ENCODE measurements at regions not wholly inside any gene's neighbourhood (a gene's known extent, or its start where the extent isn't known, plus 50 kb on each side); places are given as distances from the start of the nearest gene placed in this dataset.

DNA sequence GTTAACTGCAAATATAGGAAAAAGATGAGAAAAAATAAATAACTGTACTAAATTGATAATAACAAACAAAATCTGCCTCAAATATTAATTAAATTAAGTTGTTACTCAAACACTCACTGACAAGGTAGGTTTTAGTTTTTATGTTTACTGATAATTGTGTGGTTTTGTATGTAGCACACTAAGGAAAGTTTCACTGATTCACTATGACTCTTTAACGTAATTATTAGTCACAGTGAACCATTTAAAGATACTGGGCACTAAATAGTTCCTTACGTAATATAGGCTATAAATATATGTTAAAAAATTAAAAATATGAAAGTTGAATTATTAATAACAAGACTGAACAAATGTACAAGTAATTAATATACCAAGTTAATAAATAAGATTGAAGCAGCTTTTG lies 2330.0 kb upstream of the RAG2 start:
- no peak for ATAC-seq
- CTCF ChIA-PET = no interaction called here
- peaks cover 30% of the 10 kb centered on the region for H3K36me3 Mint-ChIP-seq

DNA sequence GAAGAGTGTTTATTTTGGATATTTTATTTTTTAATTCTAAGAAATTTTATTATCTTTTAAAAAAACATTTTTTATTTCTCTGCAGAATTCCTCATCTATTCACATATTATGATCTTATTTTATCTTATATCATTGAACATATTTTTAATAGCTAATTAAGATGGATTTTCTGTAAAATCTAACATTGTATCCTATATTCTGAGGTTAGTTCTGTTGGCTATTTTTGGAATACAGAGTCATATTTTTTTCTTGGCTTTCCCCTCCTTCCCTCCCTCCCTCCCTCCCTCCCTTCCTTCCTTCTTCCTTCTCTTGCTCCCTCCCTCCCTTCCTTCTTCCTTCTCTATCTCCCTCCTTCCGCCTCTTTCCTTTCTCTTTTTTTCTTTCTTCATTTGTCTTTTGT lies 2326.6 kb upstream of the RAG2 start:
- H3K4me1 Mint-ChIP-seq = no peaks in the 10 kb centered on the region
- peaks cover 32% of the 10 kb centered on the region for H3K36me3 Mint-ChIP-seq
- no peak overlapping the region for H3K4me3 Mint-ChIP-seq
- ChIA-PET POLR2A (no interaction called here), CTCF (no interaction called here)
- peaks cover 49% of the 10 kb centered on the region for H3K9me3 Mint-ChIP-seq
- H3K27ac Mint-ChIP-seq = no peak overlapping the region
- no peak for DNase-seq (ENCODE audit: low spot score)
- ATAC-seq = no peak
- H3K27me3 Mint-ChIP-seq (ENCODE audit: low read depth) = no peaks in the 10 kb centered on the region; the same call in 1 of the 2 replicates
- no peak for TF ChIP-seq OVOL2 (CRISPR knock-in tag; IDR thresholded peaks at IDR 0.05; ENCODE audit: borderline replicate concordance)
- TF ChIP-seq, protein P1, sequence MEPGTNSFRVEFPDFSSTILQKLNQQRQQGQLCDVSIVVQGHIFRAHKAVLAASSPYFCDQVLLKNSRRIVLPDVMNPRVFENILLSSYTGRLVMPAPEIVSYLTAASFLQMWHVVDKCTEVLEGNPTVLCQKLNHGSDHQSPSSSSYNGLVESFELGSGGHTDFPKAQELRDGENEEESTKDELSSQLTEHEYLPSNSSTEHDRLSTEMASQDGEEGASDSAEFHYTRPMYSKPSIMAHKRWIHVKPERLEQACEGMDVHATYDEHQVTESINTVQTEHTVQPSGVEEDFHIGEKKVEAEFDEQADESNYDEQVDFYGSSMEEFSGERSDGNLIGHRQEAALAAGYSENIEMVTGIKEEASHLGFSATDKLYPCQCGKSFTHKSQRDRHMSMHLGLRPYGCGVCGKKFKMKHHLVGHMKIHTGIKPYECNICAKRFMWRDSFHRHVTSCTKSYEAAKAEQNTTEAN (CRISPR knock-in tag; IDR thresholded peaks at IDR 0.05) = no peak
- no peak for TF ChIP-seq NR2C2 (CRISPR knock-in tag; IDR thresholded peaks at IDR 0.05)
- TF ChIP-seq, protein P2, sequence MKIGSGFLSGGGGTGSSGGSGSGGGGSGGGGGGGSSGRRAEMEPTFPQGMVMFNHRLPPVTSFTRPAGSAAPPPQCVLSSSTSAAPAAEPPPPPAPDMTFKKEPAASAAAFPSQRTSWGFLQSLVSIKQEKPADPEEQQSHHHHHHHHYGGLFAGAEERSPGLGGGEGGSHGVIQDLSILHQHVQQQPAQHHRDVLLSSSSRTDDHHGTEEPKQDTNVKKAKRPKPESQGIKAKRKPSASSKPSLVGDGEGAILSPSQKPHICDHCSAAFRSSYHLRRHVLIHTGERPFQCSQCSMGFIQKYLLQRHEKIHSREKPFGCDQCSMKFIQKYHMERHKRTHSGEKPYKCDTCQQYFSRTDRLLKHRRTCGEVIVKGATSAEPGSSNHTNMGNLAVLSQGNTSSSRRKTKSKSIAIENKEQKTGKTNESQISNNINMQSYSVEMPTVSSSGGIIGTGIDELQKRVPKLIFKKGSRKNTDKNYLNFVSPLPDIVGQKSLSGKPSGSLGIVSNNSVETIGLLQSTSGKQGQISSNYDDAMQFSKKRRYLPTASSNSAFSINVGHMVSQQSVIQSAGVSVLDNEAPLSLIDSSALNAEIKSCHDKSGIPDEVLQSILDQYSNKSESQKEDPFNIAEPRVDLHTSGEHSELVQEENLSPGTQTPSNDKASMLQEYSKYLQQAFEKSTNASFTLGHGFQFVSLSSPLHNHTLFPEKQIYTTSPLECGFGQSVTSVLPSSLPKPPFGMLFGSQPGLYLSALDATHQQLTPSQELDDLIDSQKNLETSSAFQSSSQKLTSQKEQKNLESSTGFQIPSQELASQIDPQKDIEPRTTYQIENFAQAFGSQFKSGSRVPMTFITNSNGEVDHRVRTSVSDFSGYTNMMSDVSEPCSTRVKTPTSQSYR (CRISPR knock-in tag; IDR thresholded peaks at IDR 0.05) = no peak
- TF ChIP-seq, protein P3, sequence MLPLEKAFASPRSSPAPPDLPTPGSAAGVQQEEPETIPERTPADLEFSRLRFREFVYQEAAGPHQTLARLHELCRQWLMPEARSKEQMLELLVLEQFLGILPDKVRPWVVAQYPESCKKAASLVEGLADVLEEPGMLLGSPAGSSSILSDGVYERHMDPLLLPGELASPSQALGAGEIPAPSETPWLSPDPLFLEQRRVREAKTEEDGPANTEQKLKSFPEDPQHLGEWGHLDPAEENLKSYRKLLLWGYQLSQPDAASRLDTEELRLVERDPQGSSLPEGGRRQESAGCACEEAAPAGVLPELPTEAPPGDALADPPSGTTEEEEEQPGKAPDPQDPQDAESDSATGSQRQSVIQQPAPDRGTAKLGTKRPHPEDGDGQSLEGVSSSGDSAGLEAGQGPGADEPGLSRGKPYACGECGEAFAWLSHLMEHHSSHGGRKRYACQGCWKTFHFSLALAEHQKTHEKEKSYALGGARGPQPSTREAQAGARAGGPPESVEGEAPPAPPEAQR (CRISPR knock-in tag; IDR thresholded peaks at IDR 0.05) = no peak
- no peak for TF ChIP-seq ELF4 (CRISPR knock-in tag; IDR thresholded peaks at IDR 0.05; ENCODE audit: low read depth)
- TF ChIP-seq, protein P4, sequence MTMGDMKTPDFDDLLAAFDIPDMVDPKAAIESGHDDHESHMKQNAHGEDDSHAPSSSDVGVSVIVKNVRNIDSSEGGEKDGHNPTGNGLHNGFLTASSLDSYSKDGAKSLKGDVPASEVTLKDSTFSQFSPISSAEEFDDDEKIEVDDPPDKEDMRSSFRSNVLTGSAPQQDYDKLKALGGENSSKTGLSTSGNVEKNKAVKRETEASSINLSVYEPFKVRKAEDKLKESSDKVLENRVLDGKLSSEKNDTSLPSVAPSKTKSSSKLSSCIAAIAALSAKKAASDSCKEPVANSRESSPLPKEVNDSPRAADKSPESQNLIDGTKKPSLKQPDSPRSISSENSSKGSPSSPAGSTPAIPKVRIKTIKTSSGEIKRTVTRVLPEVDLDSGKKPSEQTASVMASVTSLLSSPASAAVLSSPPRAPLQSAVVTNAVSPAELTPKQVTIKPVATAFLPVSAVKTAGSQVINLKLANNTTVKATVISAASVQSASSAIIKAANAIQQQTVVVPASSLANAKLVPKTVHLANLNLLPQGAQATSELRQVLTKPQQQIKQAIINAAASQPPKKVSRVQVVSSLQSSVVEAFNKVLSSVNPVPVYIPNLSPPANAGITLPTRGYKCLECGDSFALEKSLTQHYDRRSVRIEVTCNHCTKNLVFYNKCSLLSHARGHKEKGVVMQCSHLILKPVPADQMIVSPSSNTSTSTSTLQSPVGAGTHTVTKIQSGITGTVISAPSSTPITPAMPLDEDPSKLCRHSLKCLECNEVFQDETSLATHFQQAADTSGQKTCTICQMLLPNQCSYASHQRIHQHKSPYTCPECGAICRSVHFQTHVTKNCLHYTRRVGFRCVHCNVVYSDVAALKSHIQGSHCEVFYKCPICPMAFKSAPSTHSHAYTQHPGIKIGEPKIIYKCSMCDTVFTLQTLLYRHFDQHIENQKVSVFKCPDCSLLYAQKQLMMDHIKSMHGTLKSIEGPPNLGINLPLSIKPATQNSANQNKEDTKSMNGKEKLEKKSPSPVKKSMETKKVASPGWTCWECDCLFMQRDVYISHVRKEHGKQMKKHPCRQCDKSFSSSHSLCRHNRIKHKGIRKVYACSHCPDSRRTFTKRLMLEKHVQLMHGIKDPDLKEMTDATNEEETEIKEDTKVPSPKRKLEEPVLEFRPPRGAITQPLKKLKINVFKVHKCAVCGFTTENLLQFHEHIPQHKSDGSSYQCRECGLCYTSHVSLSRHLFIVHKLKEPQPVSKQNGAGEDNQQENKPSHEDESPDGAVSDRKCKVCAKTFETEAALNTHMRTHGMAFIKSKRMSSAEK (CRISPR knock-in tag; IDR thresholded peaks at IDR 0.05; ENCODE audit: borderline replicate concordance) = no peak

More for the DNA sequence above, 2330.0 kb upstream of the RAG2 start:
- no peak overlapping the region for H3K4me3 Mint-ChIP-seq
- POLR2A ChIA-PET = no interaction called here
- no peaks in the 10 kb centered on the region for H3K4me1 Mint-ChIP-seq
- no peak for TF ChIP-seq TCF7 (CRISPR knock-in tag; IDR thresholded peaks at IDR 0.05; ENCODE audit: low read depth)
- no peak for TF ChIP-seq SP1 (CRISPR knock-in tag; conservative IDR thresholded peaks at IDR 0.05)
- no peak for TF ChIP-seq ZNF396 (CRISPR knock-in tag; IDR thresholded peaks at IDR 0.05; ENCODE audit: borderline replicate concordance)
- no peak for TF ChIP-seq GRHL2 (CRISPR knock-in tag; IDR thresholded peaks at IDR 0.05; ENCODE audit: insufficient replicate concordance, severe bottlenecking)
- no peak for TF ChIP-seq TP53 (CRISPR knock-in tag; IDR thresholded peaks at IDR 0.05)
- TF ChIP-seq, protein P5, sequence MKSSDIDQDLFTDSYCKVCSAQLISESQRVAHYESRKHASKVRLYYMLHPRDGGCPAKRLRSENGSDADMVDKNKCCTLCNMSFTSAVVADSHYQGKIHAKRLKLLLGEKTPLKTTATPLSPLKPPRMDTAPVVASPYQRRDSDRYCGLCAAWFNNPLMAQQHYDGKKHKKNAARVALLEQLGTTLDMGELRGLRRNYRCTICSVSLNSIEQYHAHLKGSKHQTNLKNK (CRISPR knock-in tag; IDR thresholded peaks at IDR 0.05) = no peak
- TF ChIP-seq ZBTB21 (CRISPR knock-in tag; IDR thresholded peaks at IDR 0.05; ENCODE audit: borderline replicate concordance) = no peak
- no peak for TF ChIP-seq ZNF219 (CRISPR knock-in tag; IDR thresholded peaks at IDR 0.05; ENCODE audit: borderline replicate concordance)
- TF ChIP-seq, protein P2 (CRISPR knock-in tag; IDR thresholded peaks at IDR 0.05) = no peak
- TF ChIP-seq, protein P6, sequence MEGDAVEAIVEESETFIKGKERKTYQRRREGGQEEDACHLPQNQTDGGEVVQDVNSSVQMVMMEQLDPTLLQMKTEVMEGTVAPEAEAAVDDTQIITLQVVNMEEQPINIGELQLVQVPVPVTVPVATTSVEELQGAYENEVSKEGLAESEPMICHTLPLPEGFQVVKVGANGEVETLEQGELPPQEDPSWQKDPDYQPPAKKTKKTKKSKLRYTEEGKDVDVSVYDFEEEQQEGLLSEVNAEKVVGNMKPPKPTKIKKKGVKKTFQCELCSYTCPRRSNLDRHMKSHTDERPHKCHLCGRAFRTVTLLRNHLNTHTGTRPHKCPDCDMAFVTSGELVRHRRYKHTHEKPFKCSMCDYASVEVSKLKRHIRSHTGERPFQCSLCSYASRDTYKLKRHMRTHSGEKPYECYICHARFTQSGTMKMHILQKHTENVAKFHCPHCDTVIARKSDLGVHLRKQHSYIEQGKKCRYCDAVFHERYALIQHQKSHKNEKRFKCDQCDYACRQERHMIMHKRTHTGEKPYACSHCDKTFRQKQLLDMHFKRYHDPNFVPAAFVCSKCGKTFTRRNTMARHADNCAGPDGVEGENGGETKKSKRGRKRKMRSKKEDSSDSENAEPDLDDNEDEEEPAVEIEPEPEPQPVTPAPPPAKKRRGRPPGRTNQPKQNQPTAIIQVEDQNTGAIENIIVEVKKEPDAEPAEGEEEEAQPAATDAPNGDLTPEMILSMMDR (IDR thresholded peaks at IDR 0.05) = no peak
- TF ChIP-seq GABPB1 (CRISPR knock-in tag; IDR thresholded peaks at IDR 0.05) = no peak
- TF ChIP-seq, protein P7, sequence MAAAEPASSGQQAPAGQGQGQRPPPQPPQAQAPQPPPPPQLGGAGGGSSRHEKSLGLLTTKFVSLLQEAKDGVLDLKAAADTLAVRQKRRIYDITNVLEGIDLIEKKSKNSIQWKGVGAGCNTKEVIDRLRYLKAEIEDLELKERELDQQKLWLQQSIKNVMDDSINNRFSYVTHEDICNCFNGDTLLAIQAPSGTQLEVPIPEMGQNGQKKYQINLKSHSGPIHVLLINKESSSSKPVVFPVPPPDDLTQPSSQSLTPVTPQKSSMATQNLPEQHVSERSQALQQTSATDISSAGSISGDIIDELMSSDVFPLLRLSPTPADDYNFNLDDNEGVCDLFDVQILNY (CRISPR knock-in tag; IDR thresholded peaks at IDR 0.05) = no peak
- no peak for TF ChIP-seq FOXP1 (CRISPR knock-in tag; IDR thresholded peaks at IDR 0.05; ENCODE audit: borderline replicate concordance)
- TF ChIP-seq ZNF671 (CRISPR knock-in tag; IDR thresholded peaks at IDR 0.05) = no peak
- no peak overlapping the region for H3K27ac Mint-ChIP-seq
- H3K27me3 Mint-ChIP-seq (ENCODE audit: low read depth) = peaks cover 3% of the 10 kb centered on the region
- no peak for DNase-seq (ENCODE audit: low spot score)
- H3K9me3 Mint-ChIP-seq = peaks cover 49% of the 10 kb centered on the region

Data from WTC11 (cell line).